ENCODE measurements at regions not wholly inside any gene's neighbourhood (a gene's known extent, or its start where the extent isn't known, plus 50 kb on each side); places are given as distances from the start of the nearest gene placed in this dataset.

- BruUV-seq (replicated peaks) = no TSS peak
- no peaks in the 10 kb centered on the region for H3K27me3 Mint-ChIP-seq (ENCODE audit: unreplicated experiment)
- no peaks in the 10 kb centered on the region for H3K4me1 Mint-ChIP-seq (ENCODE audit: low read depth, unreplicated experiment)
- peaks cover 7% of the 10 kb centered on the region for H3K9me3 Mint-ChIP-seq (ENCODE audit: low read depth, unreplicated experiment)
- TF ChIP-seq CTCF (IDR thresholded peaks at IDR 0.05; ENCODE audit: unreplicated experiment) = no peak
- H3K36me3 Mint-ChIP-seq (ENCODE audit: insufficient read depth, unreplicated experiment) = no peaks in the 10 kb centered on the region
- no peak overlapping the region for H3K27ac Mint-ChIP-seq (ENCODE audit: unreplicated experiment)
- DNase-seq = no peak
- H3K4me3 Mint-ChIP-seq (ENCODE audit: low read depth, unreplicated experiment) = no peak overlapping the region
- CTCF ChIA-PET = no interaction called here
- intact Hi-C loops (cut with micrococcal nuclease; ENCODE audit: unreplicated experiment) = no loop called here
Observed at GRCh38 chr3:178283561-178283960, 252.7 kb upstream of the KCNMB2 start.

GRCh38 chr3:178284181-178284580 is 252.1 kb upstream of the KCNMB2 start:
- H3K4me3 Mint-ChIP-seq (ENCODE audit: low read depth, unreplicated experiment) = no peak overlapping the region
- peaks cover 7% of the 10 kb centered on the region for H3K9me3 Mint-ChIP-seq (ENCODE audit: low read depth, unreplicated experiment)
- no peak overlapping the region for H3K27ac Mint-ChIP-seq (ENCODE audit: unreplicated experiment)
- TF ChIP-seq CTCF (IDR thresholded peaks at IDR 0.05; ENCODE audit: unreplicated experiment) = no peak
- CTCF ChIA-PET = interaction anchor here (0.6 kb wide), 1 partner anchor 30 kb away, joined by 5 read pairs; no protein-coding TSS in a partner anchor
- no peaks in the 10 kb centered on the region for H3K36me3 Mint-ChIP-seq (ENCODE audit: insufficient read depth, unreplicated experiment)
- no peaks in the 10 kb centered on the region for H3K27me3 Mint-ChIP-seq (ENCODE audit: unreplicated experiment)
- no peaks in the 10 kb centered on the region for H3K4me1 Mint-ChIP-seq (ENCODE audit: low read depth, unreplicated experiment)
- no TSS peak for BruUV-seq (replicated peaks)
- DNase-seq = no peak
- intact Hi-C loops (cut with micrococcal nuclease; ENCODE audit: unreplicated experiment) = no loop called here

- Mint-ChIP-seq H3K27ac (ENCODE audit: unreplicated experiment) (no peak overlapping the region), H3K36me3 (ENCODE audit: insufficient read depth, unreplicated experiment) (no peaks in the 10 kb centered on the region), H3K4me1 (ENCODE audit: low read depth, unreplicated experiment) (no peaks in the 10 kb centered on the region), H3K9me3 (ENCODE audit: low read depth, unreplicated experiment) (no peaks in the 10 kb centered on the region), H3K27me3 (ENCODE audit: unreplicated experiment) (no peaks in the 10 kb centered on the region), H3K4me3 (ENCODE audit: low read depth, unreplicated experiment) (no peak overlapping the region)
- CTCF ChIA-PET = no interaction called here
- DNase-seq = no peak
- BruUV-seq (replicated peaks) = no TSS peak
- TF ChIP-seq CTCF (IDR thresholded peaks at IDR 0.05; ENCODE audit: unreplicated experiment) = no peak
- intact Hi-C loops (cut with micrococcal nuclease; ENCODE audit: unreplicated experiment) = no loop called here
Observed at GRCh38 chr3:178288074-178288473, 248.2 kb upstream of the KCNMB2 start.

- H3K9me3 Mint-ChIP-seq (ENCODE audit: low read depth, unreplicated experiment) = no peaks in the 10 kb centered on the region
- H3K4me1 Mint-ChIP-seq (ENCODE audit: low read depth, unreplicated experiment) = no peaks in the 10 kb centered on the region
- no peak overlapping the region for H3K27ac Mint-ChIP-seq (ENCODE audit: unreplicated experiment)
- no peaks in the 10 kb centered on the region for H3K36me3 Mint-ChIP-seq (ENCODE audit: insufficient read depth, unreplicated experiment)
- intact Hi-C loops (cut with micrococcal nuclease; ENCODE audit: unreplicated experiment) = no loop called here
- TF ChIP-seq CTCF (IDR thresholded peaks at IDR 0.05; ENCODE audit: unreplicated experiment) = no peak
- no peaks in the 10 kb centered on the region for H3K27me3 Mint-ChIP-seq (ENCODE audit: unreplicated experiment)
- BruUV-seq (replicated peaks) = no TSS peak
- CTCF ChIA-PET = no interaction called here
- H3K4me3 Mint-ChIP-seq (ENCODE audit: low read depth, unreplicated experiment) = no peak overlapping the region
- DNase-seq = no peak
Observed at GRCh38 chr3:178289544-178290160, 246.6 kb upstream of the KCNMB2 start.

Measured in Calu3 (cell line).